ENCODE measurements at regions not wholly inside any gene's neighbourhood (a gene's known extent, or its start where the extent isn't known, plus 50 kb on each side); places are given as distances from the start of the nearest gene placed in this dataset.

DNA sequence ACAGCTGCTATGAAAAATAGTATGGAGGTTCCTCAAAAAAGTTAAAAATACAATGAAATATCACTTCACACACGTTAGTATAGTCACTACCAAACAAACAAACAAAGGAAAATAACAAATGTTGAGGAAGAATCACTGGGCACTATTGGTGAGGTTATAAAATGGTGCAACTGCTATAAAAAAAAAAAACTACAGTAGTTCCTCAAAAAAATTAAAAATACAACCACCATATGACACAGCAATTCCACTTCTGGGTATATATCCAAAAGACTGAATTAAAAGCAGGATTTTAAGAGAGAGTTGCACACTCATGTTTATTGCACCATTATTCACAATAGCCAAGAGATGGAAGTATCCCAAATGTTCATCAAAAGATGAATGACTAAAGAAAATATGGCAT lies 80.9 kb upstream of the POU3F3 start:
- no peaks in the 10 kb centered on the region for H3K27me3 ChIP-seq
- intact Hi-C loops (cut with DNase I; ENCODE audit: low total_unique reads) = no loop called here
- no peak for TF ChIP-seq POLR2AphosphoS5 (IDR thresholded peaks at IDR 0.05)
- TF ChIP-seq POLR2A (IDR thresholded peaks at IDR 0.05) = no peak
- TF ChIP-seq, protein P1, sequence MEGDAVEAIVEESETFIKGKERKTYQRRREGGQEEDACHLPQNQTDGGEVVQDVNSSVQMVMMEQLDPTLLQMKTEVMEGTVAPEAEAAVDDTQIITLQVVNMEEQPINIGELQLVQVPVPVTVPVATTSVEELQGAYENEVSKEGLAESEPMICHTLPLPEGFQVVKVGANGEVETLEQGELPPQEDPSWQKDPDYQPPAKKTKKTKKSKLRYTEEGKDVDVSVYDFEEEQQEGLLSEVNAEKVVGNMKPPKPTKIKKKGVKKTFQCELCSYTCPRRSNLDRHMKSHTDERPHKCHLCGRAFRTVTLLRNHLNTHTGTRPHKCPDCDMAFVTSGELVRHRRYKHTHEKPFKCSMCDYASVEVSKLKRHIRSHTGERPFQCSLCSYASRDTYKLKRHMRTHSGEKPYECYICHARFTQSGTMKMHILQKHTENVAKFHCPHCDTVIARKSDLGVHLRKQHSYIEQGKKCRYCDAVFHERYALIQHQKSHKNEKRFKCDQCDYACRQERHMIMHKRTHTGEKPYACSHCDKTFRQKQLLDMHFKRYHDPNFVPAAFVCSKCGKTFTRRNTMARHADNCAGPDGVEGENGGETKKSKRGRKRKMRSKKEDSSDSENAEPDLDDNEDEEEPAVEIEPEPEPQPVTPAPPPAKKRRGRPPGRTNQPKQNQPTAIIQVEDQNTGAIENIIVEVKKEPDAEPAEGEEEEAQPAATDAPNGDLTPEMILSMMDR (IDR thresholded peaks at IDR 0.05) = no peak
- H3K36me3 ChIP-seq = no peaks in the 10 kb centered on the region
- H3K9me3 ChIP-seq = no peaks in the 10 kb centered on the region
- no peak for DNase-seq (ENCODE audit: low spot score in 2 of 2)
- H3K4me1 ChIP-seq = no peaks in the 10 kb centered on the region
- no peak overlapping the region for H3K4me3 ChIP-seq
- H3K27ac ChIP-seq = no peak overlapping the region

DNA sequence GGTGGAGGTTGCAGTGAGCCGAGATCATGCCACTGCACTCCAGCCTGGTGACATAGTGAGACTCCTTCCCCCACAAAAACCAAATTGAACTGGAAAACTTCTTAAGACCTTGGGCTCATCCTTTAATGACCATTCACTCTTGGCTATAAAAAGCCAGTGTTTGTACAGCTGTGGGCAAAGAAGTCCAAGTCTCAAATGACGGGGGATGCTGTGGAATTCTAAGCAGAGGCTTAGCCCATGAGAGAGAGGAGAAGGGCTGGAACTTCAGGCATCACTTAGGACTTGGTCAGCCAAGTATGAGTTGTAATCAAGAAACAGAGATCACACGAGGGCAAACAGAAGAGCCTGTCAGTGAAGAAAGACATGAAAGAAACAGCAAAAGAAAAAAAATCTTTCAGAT lies 79.3 kb upstream of the POU3F3 start:
- DNase-seq (ENCODE audit: low spot score in 2 of 2) = no peak
- H3K27me3 ChIP-seq = no peaks in the 10 kb centered on the region
- no peaks in the 10 kb centered on the region for H3K9me3 ChIP-seq
- no peak for TF ChIP-seq POLR2A (IDR thresholded peaks at IDR 0.05)
- TF ChIP-seq, protein P1 (IDR thresholded peaks at IDR 0.05) = no peak
- no peak for TF ChIP-seq POLR2AphosphoS5 (IDR thresholded peaks at IDR 0.05)
- intact Hi-C loops (cut with DNase I; ENCODE audit: low total_unique reads) = no loop called here
- H3K36me3 ChIP-seq = no peaks in the 10 kb centered on the region
- no peak overlapping the region for H3K27ac ChIP-seq
- no peaks in the 10 kb centered on the region for H3K4me1 ChIP-seq
- H3K4me3 ChIP-seq = no peak overlapping the region

GRCh38 chr2:104777721-104778120 lies 76.2 kb upstream of the POU3F3 start:
- no peaks in the 10 kb centered on the region for H3K36me3 ChIP-seq
- H3K27ac ChIP-seq = no peak overlapping the region
- DNase-seq (ENCODE audit: low spot score in 2 of 2) = no peak
- intact Hi-C loops (cut with DNase I; ENCODE audit: low total_unique reads) = no loop called here
- TF ChIP-seq, protein P1 (IDR thresholded peaks at IDR 0.05) = no peak
- TF ChIP-seq POLR2AphosphoS5 (IDR thresholded peaks at IDR 0.05) (no peak), POLR2A (IDR thresholded peaks at IDR 0.05) (no peak)
- H3K4me3 ChIP-seq = no peak overlapping the region
- H3K27me3 ChIP-seq = no peaks in the 10 kb centered on the region
- no peaks in the 10 kb centered on the region for H3K9me3 ChIP-seq
- H3K4me1 ChIP-seq = no peaks in the 10 kb centered on the region

DNA sequence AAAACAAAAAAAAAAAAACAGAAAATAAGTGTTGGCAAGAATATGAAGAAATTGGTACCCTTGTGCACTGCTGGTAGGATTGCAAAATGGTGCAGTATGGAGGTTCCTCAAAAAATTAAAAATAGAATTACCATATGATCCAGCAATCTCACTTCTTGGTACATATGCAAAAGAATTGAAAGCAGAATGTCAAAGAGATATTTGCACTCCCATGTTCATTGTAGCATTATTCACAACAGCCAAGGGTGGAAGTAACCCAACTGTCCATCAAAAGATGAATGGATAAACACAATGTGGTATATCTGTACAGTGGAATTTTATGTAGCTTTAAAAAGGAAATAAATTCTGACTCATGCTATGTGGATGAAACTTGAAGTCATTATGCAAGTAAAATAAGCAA lies 72.8 kb upstream of the POU3F3 start:
- H3K27ac ChIP-seq = no peak overlapping the region

DNA sequence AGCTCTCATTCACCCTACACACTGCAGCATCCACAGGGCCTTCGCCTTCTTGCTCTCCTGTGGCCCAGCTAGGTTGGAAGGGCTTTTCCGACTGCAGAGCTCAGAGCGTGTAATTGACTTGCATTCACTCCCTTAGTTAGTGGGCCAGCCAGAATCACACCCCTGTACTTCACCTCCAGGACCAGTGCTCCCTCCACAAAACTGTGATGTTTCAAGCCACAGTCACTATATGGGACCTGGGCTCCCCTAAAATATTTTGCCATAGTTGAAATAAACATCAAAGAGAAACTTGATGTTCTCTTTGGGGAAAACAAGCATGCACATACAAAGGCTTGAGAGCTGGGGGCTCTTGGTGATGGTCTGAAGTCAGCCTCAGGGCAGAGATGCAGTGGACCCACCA lies 69.7 kb upstream of the POU3F3 start:
- intact Hi-C loops (cut with DNase I; ENCODE audit: low total_unique reads) = no loop called here

More for the DNA sequence above, 72.8 kb upstream of the POU3F3 start:
- DNase-seq (ENCODE audit: low spot score in 2 of 2) = no peak
- intact Hi-C loops (cut with DNase I; ENCODE audit: low total_unique reads) = no loop called here
- no peak overlapping the region for H3K4me3 ChIP-seq
- no peaks in the 10 kb centered on the region for H3K9me3 ChIP-seq
- no peaks in the 10 kb centered on the region for H3K36me3 ChIP-seq
- H3K4me1 ChIP-seq = no peaks in the 10 kb centered on the region
- TF ChIP-seq POLR2A (IDR thresholded peaks at IDR 0.05) (no peak), POLR2AphosphoS5 (IDR thresholded peaks at IDR 0.05) (no peak)
- TF ChIP-seq, protein P1 (IDR thresholded peaks at IDR 0.05) = no peak
- no peaks in the 10 kb centered on the region for H3K27me3 ChIP-seq

More for the DNA sequence above, 69.7 kb upstream of the POU3F3 start:
- no peak for TF ChIP-seq POLR2AphosphoS5 (IDR thresholded peaks at IDR 0.05)
- TF ChIP-seq, protein P1 (IDR thresholded peaks at IDR 0.05) = no peak
- no peak for TF ChIP-seq POLR2A (IDR thresholded peaks at IDR 0.05)
- no peak for DNase-seq (ENCODE audit: low spot score in 2 of 2)
- Histone ChIP-seq H3K27me3 (peaks cover 0 to 5% of the 10 kb centered on the region in 2 donors), H3K27ac (no peak overlapping the region), H3K9me3 (no peaks in the 10 kb centered on the region), H3K36me3 (no peaks in the 10 kb centered on the region), H3K4me3 (no peak overlapping the region), H3K4me1 (no peaks in the 10 kb centered on the region)
